GM18505 (cell line): ENCODE measurements at regions not wholly inside any gene's neighbourhood (a gene's known extent, or its start where the extent isn't known, plus 50 kb on each side); places are given as distances from the start of the nearest gene placed in this dataset.
"Not testable (repeated sequence)": the region's sequence is repeated elsewhere in the genome, so short reads cannot be mapped to it uniquely, and the experiment has no call there.

ENCODE experiments used
- ATAC-seq: cut with Tn5 transposase; IDR thresholded peaks from one replicate; pipeline ENCODE4 v1.9.1; 2021; ENCODE audit not compliant: unreplicated experiment
- POLR2A ChIP-seq: IDR thresholded peaks from 4 replicates; pipeline ENCODE4 v1.6.1; 2011; ENCODE audit warnings: borderline replicate concordance; ENCODE audit not compliant: insufficient read depth, insufficient read length; ENCODE audit errors: extremely low read depth

DNA sequence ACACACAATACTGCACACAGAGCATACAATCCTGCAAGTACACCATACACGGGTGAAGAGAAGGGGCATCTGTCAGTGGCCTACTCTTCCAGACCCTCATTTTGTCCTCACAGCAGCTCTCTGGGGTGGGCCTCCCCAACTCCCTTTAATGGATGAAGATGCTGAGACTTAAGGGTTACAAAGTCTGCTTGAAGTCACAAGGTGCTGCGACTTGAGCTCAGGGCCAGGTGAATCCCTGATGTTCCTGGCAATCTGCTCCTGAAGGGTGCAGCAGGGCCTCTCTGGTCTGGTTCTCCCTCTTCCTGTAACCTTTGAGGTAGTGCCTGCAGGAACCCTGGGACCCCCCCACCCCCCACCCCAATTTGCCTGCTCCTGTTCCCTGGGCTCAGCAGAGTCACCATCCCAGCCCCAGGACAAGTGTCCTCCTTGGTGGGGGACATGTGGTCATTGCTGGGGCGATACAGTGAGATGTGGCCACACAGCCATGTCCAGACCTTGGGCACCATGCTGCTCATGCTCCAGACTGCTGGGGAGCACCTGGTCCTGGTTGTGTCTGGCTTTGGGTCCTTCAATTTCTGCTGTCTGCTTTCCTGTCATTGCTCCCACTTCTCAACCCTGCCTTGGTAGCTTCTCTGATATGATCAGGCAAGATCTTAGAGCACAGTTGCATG, 107.5 kb downstream of the METRNL start:
- no peak for ATAC-seq
- no peak for TF ChIP-seq POLR2A

DNA sequence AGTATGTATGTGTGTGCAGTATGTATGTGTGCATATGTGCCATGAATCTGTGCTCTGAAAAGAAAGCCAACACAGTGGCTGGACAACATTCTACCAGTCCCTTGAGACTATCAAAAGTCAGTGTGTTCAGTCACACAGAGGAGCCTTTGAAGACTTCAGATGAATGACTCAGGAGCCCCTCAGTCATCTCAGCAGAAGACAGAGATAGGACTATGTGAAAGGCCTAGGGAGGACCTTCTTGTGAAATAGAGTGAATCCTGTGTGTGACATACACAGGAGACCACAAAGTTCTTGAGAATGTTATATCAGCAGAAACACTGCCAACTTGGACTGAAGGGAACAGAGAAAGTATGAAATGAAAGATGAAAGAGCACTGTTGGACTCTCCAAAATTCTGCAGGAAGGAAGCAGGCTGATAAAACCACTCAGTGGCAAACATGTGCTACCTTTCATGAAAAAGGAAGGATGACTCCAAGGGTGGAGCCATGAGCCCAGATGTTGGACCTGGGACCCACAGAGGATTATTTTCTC, 108.4 kb downstream of the METRNL start:
- ATAC-seq = no peak
- no peak for TF ChIP-seq POLR2A

DNA sequence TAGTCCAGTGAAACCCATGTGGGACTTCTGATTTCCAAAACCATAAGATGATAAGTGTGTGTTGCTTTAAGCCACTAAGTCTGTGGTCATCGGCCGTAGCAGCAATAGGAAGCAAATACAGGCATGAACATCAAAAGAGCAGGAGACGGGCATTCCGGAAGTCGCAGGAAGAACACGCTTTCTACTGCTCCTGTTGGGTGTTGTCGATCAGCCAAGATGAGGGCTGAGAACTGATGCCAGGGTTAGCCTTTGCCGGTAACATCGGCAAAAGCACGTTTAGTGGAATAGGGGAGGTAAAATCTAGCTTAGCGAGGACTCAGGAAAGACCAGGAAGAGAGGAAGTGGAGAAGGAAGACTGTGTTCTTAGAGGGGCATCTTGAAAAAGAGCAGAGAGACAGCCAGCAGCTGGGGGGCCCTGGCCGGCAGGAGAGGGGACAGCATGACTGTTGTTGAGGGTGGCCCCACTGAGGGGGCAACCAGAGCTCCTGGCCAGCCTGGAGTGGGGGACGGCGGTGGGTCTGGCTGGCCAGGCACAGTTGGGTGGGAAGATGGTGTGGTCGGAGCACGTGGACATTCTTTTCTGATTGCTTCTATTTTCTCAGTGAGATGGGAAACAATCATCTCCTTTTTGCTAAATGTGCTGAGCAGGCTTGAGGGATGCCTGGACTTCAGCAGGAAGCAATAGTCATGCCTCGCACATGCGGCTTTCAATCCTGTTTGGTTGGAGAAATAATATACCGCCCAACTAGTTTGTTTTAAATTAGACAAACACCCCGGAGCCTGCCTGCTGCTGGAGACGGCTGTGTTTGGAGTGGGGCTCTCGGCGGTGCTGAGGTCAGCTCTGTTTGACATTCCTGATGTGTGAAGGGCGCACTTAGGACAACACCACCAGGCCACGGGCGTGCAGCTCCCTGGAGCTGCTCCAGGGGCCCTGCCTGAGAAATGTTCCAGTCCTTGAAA, 109.9 kb downstream of the METRNL start:
- ATAC-seq = no peak
- no peak for TF ChIP-seq POLR2A

GRCh38 chr17:83190004-83190385, 110.6 kb downstream of the METRNL start:
- ATAC-seq = no peak
- no peak for TF ChIP-seq POLR2A

DNA sequence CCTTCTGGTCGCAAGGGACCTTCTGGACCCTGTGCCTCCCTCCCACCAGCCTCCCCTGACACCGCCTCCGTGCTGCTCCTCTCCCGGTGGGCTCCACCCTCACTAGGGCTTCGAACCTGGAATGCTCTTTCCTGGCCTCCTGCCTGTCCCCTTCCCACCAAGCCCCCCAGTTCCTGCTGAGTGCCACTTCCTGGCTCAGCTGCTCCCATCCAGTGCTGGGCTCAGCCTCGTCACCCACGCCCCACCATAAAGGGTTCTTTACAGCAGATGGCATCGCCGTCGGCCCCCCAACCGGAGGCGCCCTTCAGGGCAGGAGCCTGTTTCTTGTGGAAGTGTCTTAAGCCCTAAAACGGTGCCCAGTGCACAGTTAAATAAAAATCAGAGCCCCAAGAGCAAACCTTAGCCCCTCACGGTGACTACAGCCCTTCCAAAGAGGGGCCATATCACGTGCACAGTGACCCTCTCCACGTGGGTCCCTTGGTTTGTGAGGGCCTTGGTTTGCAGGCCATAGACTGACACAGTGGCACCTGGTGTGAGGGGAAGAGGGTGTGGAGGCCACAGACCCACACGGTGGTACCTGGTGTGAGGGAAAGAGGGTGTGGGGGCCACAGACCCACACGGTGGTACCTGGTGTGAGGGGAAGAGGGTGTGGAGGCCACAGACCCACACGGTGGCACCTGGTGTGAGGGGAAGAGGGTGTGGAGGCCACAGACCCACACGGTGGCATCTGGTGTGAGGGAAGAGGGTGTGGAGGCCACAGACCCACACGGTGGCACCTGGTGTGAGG, 111.4 kb downstream of the METRNL start:
- ATAC-seq = no peak
- TF ChIP-seq POLR2A = no peak

- TF ChIP-seq POLR2A = no peak
- ATAC-seq = no peak
These were observed 112.2 kb downstream of the METRNL start for GRCh38 chr17:83191388-83192160.

DNA sequence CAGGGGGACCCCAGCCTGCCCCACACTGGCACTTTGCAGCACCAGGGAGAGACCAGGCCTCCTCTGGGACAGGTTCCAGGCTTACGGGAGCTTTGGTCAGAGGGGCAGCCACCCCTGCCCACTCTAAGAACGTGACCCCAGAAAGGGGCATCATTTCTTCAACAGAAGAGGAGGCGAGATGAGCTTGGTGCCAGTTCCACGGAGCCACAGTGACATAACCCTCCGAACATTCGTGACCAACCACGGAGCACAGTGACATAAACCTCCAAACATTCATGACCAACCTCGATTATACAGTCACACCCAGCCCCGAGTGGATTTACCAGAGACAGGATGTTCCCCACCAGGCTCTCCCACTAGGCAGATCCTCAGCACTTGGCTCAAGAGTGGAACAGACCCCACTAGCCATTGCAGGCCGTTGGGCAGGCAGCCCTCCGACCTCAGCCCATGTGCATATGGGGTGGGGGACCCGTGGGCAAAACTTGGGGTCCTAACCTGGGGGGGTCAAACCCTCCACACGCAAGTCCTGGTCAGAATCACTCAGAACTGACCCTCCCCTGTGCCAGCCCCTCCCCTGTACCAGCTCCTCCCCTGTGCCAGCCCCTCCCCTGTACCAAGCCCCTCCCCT, 112.9 kb downstream of the METRNL start:
- no peak for TF ChIP-seq POLR2A
- ATAC-seq = no peak

DNA sequence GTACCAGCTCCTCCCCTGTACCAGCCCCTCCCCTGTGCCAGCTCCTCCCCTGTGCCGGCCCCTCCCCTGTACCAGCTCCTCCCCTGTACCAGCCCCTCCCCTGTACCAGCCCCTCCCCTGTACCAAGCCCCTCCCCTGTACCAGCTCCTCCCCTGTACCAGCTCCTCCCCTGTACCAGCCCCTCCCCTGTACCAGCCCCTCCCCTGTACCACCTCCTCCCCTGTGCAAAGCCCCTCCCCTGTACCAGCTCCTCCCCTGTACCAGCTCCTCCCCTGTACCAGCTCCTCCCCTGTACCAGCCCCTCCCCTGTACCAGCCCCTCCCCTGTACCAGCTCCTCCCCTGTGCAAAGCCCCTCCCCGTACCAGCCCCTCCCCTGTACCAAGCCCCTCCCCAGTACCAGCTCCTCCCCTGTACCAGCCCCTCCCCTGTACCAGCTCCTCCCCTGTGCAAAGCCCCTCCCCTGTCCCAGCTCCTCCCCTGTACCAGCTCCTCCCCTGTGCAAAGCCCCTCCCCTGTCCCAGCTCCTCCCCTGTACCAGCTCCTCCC, 113.5 kb downstream of the METRNL start:
- not testable (repeated sequence) for ATAC-seq

DNA sequence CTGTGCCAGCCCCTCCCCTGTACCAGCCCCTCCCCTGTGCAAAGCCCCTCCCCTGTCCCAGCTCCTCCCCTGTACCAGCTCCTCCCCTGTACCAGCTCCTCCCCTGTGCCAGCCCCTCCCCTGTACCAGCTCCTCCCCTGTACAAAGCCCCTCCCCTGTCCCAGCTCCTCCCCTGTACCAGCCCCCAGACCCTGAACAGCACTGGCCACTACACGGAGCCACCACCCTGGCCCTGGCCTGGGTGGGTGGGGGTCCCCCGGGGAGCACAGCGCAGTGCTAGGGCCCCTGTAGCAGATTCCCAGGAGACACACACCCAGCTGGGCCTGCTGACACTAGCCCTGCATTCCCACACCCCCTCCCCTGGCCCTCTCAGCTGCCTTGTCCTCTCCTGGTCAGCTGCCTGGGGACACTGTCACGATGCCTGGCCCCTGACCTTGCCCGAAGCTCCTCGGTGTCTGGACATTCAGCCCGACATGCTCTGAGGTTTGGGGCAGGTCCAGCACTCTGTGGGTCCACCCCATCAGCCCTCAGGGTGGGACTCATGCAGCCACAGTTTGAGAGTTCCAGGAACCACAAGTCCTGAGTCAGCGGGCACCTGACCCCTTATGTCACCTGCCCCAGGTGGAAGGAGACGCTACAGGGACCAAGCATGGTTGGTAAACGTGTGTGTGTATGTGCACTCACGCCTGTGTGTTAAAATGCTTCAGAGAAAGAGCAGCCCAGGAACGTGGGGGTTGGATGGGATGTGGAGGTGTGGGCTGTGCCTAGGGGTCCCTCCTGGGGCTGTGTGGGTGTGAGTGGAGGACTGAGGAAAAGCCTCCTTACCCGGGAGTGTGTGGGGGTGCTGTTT, 114.2 kb downstream of the METRNL start:
- ATAC-seq = no peak
- no peak for TF ChIP-seq POLR2A

- no peak for TF ChIP-seq POLR2A
- ATAC-seq = no peak
These were observed 114.8 kb downstream of the METRNL start for GRCh38 chr17:83194186-83194561.

- ATAC-seq = no peak
- TF ChIP-seq POLR2A = no peak
These were observed 115.4 kb downstream of the METRNL start for GRCh38 chr17:83194761-83195329.

GRCh38 chr17:83195330-83196023, 116.1 kb downstream of the METRNL start:
- ATAC-seq = no peak
- TF ChIP-seq POLR2A = no peak
